SH-SY5Y (cell line): ENCODE measurements at regions not wholly inside any gene's neighbourhood (a gene's known extent, or its start where the extent isn't known, plus 50 kb on each side); places are given as distances from the start of the nearest gene placed in this dataset.

Source experiments
- GATA2 ChIP-seq: IDR thresholded peaks from 2 replicates; pipeline ENCODE4 v1.6.1; 2011; ENCODE audit warnings: mild to moderate bottlenecking, low read depth, low read length
- GATA3 ChIP-seq: IDR thresholded peaks from 2 replicates; pipeline ENCODE4 v1.6.1; 2011; ENCODE audit warnings: low read depth, mild to moderate bottlenecking, low read length, moderate library complexity

DNA sequence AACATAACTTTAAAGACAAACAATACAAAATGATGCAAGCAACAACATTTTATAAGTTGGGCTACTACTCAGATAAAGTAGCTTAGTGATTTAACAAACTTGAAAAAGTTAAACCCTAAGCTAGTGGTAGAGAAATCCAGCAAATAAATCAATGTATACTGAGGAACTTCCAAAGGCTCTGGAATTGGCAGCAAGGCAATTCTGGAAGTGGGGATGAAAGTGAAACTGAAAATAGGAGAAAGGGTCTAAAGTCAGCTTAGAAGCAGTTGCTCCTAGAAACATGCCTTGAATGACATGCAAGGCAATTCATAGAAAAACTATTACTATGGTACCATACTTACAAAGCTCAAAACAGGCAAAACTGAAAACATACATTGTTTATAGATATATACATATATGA is 90.0 kb upstream of the CAMK1G start:
- TF ChIP-seq GATA2 (no peak), GATA3 (no peak)
